Glomerular endothelial cell (primary cell): ENCODE measurements at regions not wholly inside any gene's neighbourhood (a gene's known extent, or its start where the extent isn't known, plus 50 kb on each side); places are given as distances from the start of the nearest gene placed in this dataset.
"Not testable (repeated sequence)": the region's sequence is repeated elsewhere in the genome, so short reads cannot be mapped to it uniquely, and the experiment has no call there.

Experiments used
- DNase-seq: peaks from one replicate; pipeline ENCODE4 v3.0.0-alpha.2; 2011; ENCODE audit warnings: low read depth, low spot score; ENCODE audit errors: extremely low read depth

GRCh38 chr9:107850653-107851052, 361.1 kb upstream of the KLF4 start:
- no peak for DNase-seq

GRCh38 chr9:107847978-107848964, 358.7 kb upstream of the KLF4 start:
- DNase-seq = no peak

GRCh38 chr9:107842530-107842929, 353.0 kb upstream of the KLF4 start:
- no peak for DNase-seq

- no peak for DNase-seq
Observed at GRCh38 chr9:107841076-107841475, 351.5 kb upstream of the KLF4 start.

GRCh38 chr9:107839371-107839770, 349.8 kb upstream of the KLF4 start:
- no peak for DNase-seq

GRCh38 chr9:107838766-107839165, 349.2 kb upstream of the KLF4 start:
- DNase-seq = no peak

- no peak for DNase-seq
Observed at GRCh38 chr9:107836300-107836699, 346.7 kb upstream of the KLF4 start.

- no peak for DNase-seq
Observed at GRCh38 chr9:107833295-107833694, 343.7 kb upstream of the KLF4 start.

- no peak for DNase-seq
Observed at GRCh38 chr9:107832871-107833270, 343.3 kb upstream of the KLF4 start.

- DNase-seq = no peak
Observed at GRCh38 chr9:107830479-107830878, 340.9 kb upstream of the KLF4 start.

GRCh38 chr9:107827884-107828283, 338.3 kb upstream of the KLF4 start:
- no peak for DNase-seq

GRCh38 chr9:107827304-107827703, 337.7 kb upstream of the KLF4 start:
- DNase-seq = no peak

GRCh38 chr9:107826688-107826983, 337.1 kb upstream of the KLF4 start:
- DNase-seq = not testable (repeated sequence)

- no peak for DNase-seq
Observed at GRCh38 chr9:107824556-107824955, 335.0 kb upstream of the KLF4 start.

- no peak for DNase-seq
Observed at GRCh38 chr9:107819772-107820565, 330.4 kb upstream of the KLF4 start.

GRCh38 chr9:107818503-107818829, 328.9 kb upstream of the KLF4 start:
- DNase-seq = not testable (repeated sequence)

GRCh38 chr9:107817595-107818502, 328.3 kb upstream of the KLF4 start:
- not testable (repeated sequence) for DNase-seq

GRCh38 chr9:107816561-107817021, 327.0 kb upstream of the KLF4 start:
- DNase-seq = no peak

GRCh38 chr9:107815782-107816560, 326.4 kb upstream of the KLF4 start:
- DNase-seq = no peak

- no peak for DNase-seq
Observed at GRCh38 chr9:107813287-107813686, 323.7 kb upstream of the KLF4 start.
